Astrocyte (in vitro differentiated cells and primary cell): ENCODE measurements at regions not wholly inside any gene's neighbourhood (a gene's known extent, or its start where the extent isn't known, plus 50 kb on each side); places are given as distances from the start of the nearest gene placed in this dataset.

Experiments
- CTCF ChIP-seq: IDR thresholded peaks from 2 replicates; pipeline ENCODE4 v1.5.1; 2011; ENCODE audit warnings: low read depth, mild to moderate bottlenecking, inconsistent platforms, low read length, moderate library complexity; ENCODE audit not compliant: insufficient read depth
- EZH2 ChIP-seq: IDR thresholded peaks from 2 replicates; pipeline ENCODE4 v1.6.1; 2012; ENCODE audit warnings: mild to moderate bottlenecking, low read length, inconsistent platforms; ENCODE audit not compliant: insufficient read depth

GRCh38 chr4:161247831-161248230, 916.0 kb downstream of the FSTL5 start:
- TF ChIP-seq CTCF (no peak), EZH2 (no peak)
